Tibial artery (tissue), 4 donors: ENCODE measurements at regions not wholly inside any gene's neighbourhood (a gene's known extent, or its start where the extent isn't known, plus 50 kb on each side); places are given as distances from the start of the nearest gene placed in this dataset.
A peak's percentile ranks its signal among the peaks of the same experiment; 100 is the strongest.

Source experiments
- DNase-seq, 2 donors: peaks; one replicate each; pipeline ENCODE4 v3.0.0-alpha.2; 2019
- H3K27ac ChIP-seq, 2 donors: fragments of 200-600 bp; sonication (generic) in 1 of 2; 1 replicate in 1 of 2; 2 replicates in 1 of 2; pipeline ENCODE4 v1.5.1; 2018 to 2019; ENCODE audit warnings: mild to moderate bottlenecking in 1 of 2
- H3K27me3 ChIP-seq, 2 donors: fragments of 200-600 bp; sonication (generic) in 1 of 2; one replicate each; pipeline versions ENCODE4 v1.5.1 to v1.6.0; 2016 to 2019
- H3K36me3 ChIP-seq, 3 donors: fragments of 200-600 bp; sonication (generic) in 2 of 3; one replicate each; pipeline ENCODE4 v1.5.1; 2016 to 2019; ENCODE audit warnings: mild to moderate bottlenecking in 2 of 3
- H3K4me1 ChIP-seq, 4 donors: fragments of 200-600 bp; sonication (generic) in 2 of 4; 1 replicate in 3 of 4; 2 replicates in 1 of 4; pipeline ENCODE4 v1.5.1; 2016 to 2019
- H3K4me3 ChIP-seq, 2 donors: fragments of 200-600 bp; sonication (generic) in 1 of 2; 1 replicate in 1 of 2; 2 replicates in 1 of 2; pipeline ENCODE4 v1.5.1; 2018 to 2019; ENCODE audit warnings: mild to moderate bottlenecking in 2 of 2
- H3K9me3 ChIP-seq, 3 donors: fragments of 200-600 bp; sonication (generic) in 1 of 3; one replicate each; pipeline ENCODE4 v1.5.1; 2016 to 2019
- intact Hi-C: fragments of 100-400 bp; cut with DNase I; formaldehyde crosslinking; loops from one replicate; pipeline ENCODE4 v1.15.0; 2023; ENCODE audit warnings: low total_unique reads
- TF ChIP-seq, protein P1 (sequence below), 2 experiments: fragments of 200-600 bp in 1 of 2; fragments of 450-650 bp in 1 of 2; IDR thresholded peaks; one replicate each; pipeline ENCODE4 v1.5.1; 2017 to 2019; ENCODE audit warnings: antibody characterized with exemption in 2 of 2, mild to moderate bottlenecking in 1 of 2, moderate library complexity in 1 of 2

DNA sequence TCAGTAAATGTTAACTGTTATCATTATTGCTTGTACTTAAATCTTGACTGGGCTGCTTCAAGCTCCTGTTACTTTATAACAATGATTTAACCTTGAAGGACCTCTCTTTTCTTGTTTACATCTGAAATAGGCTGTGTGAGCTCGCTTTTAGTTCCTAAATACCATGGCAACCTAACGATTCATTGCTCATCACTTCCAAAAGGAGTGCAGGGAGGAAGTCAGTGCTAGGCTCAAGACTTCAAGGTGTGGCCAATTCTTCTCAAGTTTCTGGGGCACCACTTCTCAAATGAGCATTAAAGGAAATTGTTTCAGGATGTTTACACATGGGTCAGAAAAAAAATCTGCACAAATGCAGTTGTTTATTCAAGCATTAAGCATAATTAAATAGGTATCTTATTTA, 284.2 kb downstream of the MTERF1 start:
- H3K4me1 ChIP-seq: no peaks in the 10 kb centered on the region
- H3K27me3 ChIP-seq: no peaks in the 10 kb centered on the region
- no peak overlapping the region for H3K27ac ChIP-seq
- intact Hi-C loops: no loop called here
- DNase-seq: no peak
- no peaks in the 10 kb centered on the region for H3K9me3 ChIP-seq
- H3K36me3 ChIP-seq: no peaks in the 10 kb centered on the region
- no peak overlapping the region for H3K4me3 ChIP-seq
- TF ChIP-seq, protein P1, sequence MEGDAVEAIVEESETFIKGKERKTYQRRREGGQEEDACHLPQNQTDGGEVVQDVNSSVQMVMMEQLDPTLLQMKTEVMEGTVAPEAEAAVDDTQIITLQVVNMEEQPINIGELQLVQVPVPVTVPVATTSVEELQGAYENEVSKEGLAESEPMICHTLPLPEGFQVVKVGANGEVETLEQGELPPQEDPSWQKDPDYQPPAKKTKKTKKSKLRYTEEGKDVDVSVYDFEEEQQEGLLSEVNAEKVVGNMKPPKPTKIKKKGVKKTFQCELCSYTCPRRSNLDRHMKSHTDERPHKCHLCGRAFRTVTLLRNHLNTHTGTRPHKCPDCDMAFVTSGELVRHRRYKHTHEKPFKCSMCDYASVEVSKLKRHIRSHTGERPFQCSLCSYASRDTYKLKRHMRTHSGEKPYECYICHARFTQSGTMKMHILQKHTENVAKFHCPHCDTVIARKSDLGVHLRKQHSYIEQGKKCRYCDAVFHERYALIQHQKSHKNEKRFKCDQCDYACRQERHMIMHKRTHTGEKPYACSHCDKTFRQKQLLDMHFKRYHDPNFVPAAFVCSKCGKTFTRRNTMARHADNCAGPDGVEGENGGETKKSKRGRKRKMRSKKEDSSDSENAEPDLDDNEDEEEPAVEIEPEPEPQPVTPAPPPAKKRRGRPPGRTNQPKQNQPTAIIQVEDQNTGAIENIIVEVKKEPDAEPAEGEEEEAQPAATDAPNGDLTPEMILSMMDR (IDR thresholded peaks at IDR 0.05): no peak

DNA sequence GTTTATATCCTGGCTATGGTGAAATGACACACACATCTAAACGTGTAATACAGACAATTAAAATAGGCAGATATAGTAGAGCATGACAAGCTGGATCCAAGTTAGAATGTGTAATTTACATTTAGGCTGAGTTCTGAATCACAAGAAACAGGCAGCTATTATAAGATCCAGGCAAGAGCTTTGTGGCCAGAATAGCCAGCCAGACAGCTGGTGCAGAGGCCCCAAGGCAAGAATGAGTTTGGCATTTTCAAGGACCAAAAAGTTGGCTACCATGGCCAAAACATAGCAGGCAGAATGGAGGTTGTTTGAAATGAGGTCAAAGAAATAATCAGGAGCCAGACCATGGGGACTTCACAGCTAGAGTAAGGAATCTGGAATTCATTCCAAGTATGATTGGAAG, 281.7 kb downstream of the MTERF1 start:
- DNase-seq: no peak
- Histone ChIP-seq H3K27ac (no peak overlapping the region), H3K4me1 (no peaks in the 10 kb centered on the region), H3K27me3 (no peaks in the 10 kb centered on the region), H3K36me3 (no peaks in the 10 kb centered on the region), H3K9me3 (no peaks in the 10 kb centered on the region), H3K4me3 (no peak overlapping the region)
- TF ChIP-seq, protein P1 (IDR thresholded peaks at IDR 0.05): no peak
- intact Hi-C loops: no loop called here

DNA sequence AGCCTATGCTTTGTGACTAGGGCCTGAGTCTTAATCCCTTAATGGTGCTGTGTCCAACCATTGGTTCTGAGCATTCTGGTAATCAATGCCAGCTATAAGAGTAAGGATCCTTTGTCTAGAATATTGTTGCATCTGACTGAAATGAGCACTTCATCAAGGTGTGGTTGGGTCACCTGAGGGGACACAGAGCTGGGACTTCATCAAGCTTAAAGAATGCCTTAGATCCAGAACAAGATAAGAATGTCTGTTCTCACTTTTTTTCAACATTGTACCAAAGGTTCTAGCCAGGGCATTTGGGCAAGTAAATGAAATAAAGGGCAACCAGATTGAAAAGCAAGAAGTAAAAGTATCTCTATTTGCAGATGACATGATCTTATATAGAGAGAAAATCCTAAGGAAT, 280.4 kb downstream of the MTERF1 start:
- Histone ChIP-seq H3K4me3 (no peak overlapping the region), H3K4me1 (no peaks in the 10 kb centered on the region), H3K36me3 (no peaks in the 10 kb centered on the region), H3K27me3 (no peaks in the 10 kb centered on the region), H3K27ac (no peak overlapping the region), H3K9me3 (no peaks in the 10 kb centered on the region)
- TF ChIP-seq, protein P1 (IDR thresholded peaks at IDR 0.05): no peak
- intact Hi-C loops: no loop called here
- no peak for DNase-seq

DNA sequence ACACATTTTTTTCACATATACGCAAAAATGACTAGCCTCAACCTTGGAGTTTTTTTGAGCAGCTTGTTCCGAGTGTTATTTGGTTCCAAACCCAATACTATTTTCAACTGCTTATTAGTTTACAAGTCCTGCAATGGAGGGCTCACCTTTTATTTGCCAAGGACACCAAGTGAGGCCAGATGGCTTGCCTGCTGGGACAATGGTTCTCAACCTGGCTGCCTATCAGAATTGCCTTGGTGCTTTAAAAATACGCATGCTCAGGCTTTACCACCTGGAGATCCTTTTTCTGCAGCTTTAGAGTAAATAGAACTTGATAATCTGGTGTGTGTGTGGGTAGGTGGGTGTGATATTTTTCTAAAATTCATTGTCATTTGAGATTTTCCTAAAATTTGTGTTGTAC, 276.8 kb downstream of the MTERF1 start:
- intact Hi-C loops: no loop called here
- Histone ChIP-seq H3K4me3 (no peak overlapping the region), H3K27me3 (no peaks in the 10 kb centered on the region), H3K27ac (no peak overlapping the region), H3K36me3 (no peaks in the 10 kb centered on the region), H3K9me3 (no peaks in the 10 kb centered on the region), H3K4me1 (no peaks in the 10 kb centered on the region)
- TF ChIP-seq, protein P1 (IDR thresholded peaks at IDR 0.05): no peak
- DNase-seq: no peak

DNA sequence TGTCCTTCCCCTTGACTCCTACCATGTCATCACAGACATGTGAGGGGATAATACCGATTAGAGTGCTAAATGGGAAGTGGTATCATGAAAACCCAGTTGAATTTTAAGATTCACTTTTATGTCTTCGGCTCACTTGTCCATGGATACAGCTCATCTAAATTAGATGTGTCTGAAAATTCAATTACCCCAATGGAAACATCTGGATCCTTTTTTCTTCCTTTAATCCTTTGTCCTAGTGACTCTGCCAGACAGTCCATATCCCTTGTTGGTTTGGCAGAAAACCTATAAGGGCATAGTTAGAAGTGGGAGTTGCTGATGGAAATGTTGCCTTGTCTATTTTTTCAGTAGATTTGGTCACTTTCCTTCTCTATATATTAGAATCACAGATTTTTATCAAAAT, 271.9 kb downstream of the MTERF1 start:
- no peaks in the 10 kb centered on the region for H3K27me3 ChIP-seq
- TF ChIP-seq, protein P1 (IDR thresholded peaks at IDR 0.05): no peak
- intact Hi-C loops: no loop called here
- H3K36me3 ChIP-seq: no peaks in the 10 kb centered on the region
- H3K27ac ChIP-seq: no peak overlapping the region
- no peaks in the 10 kb centered on the region for H3K9me3 ChIP-seq
- peaks cover 0 to 6% (median 2%) of the 10 kb centered on the region in 4 donors for H3K4me1 ChIP-seq
- DNase-seq: no peak
- H3K4me3 ChIP-seq: no peak overlapping the region

DNA sequence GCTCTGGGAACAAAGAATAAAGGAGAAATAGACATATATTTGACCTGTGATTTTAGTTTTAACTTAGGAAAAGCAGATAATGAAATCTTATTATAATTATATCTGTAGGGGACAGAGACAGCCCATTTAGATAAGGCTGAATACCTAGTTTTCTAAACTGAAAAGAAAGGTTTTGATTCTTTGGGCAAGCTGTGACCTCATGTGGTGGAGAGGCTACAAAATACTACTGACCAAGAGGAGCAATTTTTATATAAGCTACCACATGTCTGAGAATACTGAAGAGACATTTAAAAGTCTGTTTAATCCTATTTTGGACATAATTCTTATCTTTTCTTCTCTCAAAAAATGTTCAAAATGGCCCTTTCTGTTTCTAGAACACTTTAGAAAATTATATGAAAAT, 271.0 kb downstream of the MTERF1 start:
- no peaks in the 10 kb centered on the region for H3K9me3 ChIP-seq
- intact Hi-C loops: no loop called here
- H3K4me3 ChIP-seq: no peak overlapping the region
- H3K4me1 ChIP-seq: peaks cover 0 to 14% (median 2%) of the 10 kb centered on the region in 4 donors
- TF ChIP-seq, protein P1 (IDR thresholded peaks at IDR 0.05): peak in 1 of 2 experiments; percentile 17
- no peaks in the 10 kb centered on the region for H3K36me3 ChIP-seq
- DNase-seq: no peak
- H3K27me3 ChIP-seq: no peaks in the 10 kb centered on the region
- no peak overlapping the region for H3K27ac ChIP-seq
